HCT116 (cell line): ENCODE measurements at regions not wholly inside any gene's neighbourhood (a gene's known extent, or its start where the extent isn't known, plus 50 kb on each side); places are given as distances from the start of the nearest gene placed in this dataset.

Source experiments
- CTCF ChIP-seq, 3 experiments: fragments of 200-600 bp in 1 of 3; sonication (generic) in 1 of 3; IDR thresholded peaks in 2 of 3; conservative IDR thresholded peaks in 1 of 3; 2 replicates each; pipeline ENCODE4 v1.5.1; 2012 to 2017; ENCODE audit warnings: low read depth in 2 of 3, low read length in 2 of 3, antibody characterized with exemption in 1 of 3, borderline replicate concordance in 1 of 3, control low read depth in 1 of 3, mild to moderate bottlenecking in 1 of 3, mixed read lengths in 1 of 3, mixed run types in 1 of 3, moderate library complexity in 1 of 3; ENCODE audit not compliant: insufficient read depth in 1 of 3
- SRF ChIP-seq: IDR thresholded peaks from 2 replicates; pipeline ENCODE4 v1.6.1; 2012; ENCODE audit warnings: low read depth

GRCh38 chr20:16926626-16927430, 178.7 kb downstream of the OTOR start:
- TF ChIP-seq CTCF (IDR thresholded peaks at IDR 0.05 in 2 of 3, conservative IDR thresholded peaks at IDR 0.05 in 1 of 3; ENCODE audit: borderline replicate concordance in 1 of 3, insufficient read depth in 1 of 3, low read depth in 2 of 3, low read length in 2 of 3) = no peak
- TF ChIP-seq SRF = no peak
